ENCODE measurements at regions not wholly inside any gene's neighbourhood (a gene's known extent, or its start where the extent isn't known, plus 50 kb on each side); places are given as distances from the start of the nearest gene placed in this dataset.

DNA sequence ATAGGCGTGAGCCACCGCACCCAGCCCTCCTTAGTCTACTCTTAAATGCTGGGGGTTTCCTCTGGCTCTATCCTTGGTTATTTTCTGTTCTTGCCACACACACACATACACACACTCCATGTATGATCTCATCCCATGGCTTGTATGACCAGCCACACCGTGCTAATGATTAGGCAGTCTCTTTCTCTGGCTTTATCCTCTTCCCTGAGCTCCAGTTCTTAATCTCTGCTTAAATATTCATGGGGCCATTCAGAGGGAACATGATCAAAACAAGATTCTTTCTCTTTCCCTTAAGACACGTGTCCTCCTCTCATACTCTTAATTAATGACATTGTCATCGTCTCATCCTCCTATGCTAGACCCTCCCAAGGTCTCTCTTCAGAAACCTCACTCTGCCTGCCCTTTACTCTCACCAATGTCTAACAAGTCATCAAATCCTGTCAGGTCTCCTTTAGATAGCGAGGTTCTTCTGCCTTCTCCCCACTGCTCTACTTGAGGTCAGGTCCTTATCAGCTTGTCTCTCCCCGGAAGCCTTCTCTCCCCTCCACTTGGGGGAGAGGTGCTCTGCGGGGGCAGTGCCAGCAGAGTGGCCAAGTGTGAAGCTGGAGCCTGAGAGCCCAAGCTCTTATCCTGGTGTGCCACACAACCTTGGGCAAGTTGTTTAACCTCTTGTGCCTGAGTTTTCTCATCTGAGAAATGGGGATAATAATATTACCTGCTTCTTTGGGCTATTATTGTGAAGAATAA is 83.0 kb upstream of the GNG12 start:
- 19% methylated on average over 8 of the region's 8 CpGs for WGBS (ENCODE audit: low lambda C conversion rate)
- CTCF ChIA-PET (ENCODE audit: low intra/inter-chr PET ratio, low total read pairs) = no interaction called here
- POLR2A ChIA-PET = no interaction called here

More for the DNA sequence above, 83.0 kb upstream of the GNG12 start:
- DNase-seq (ENCODE audit: low spot score) (no peak), FAIRE-seq (no peak), ATAC-seq (no peak)
- no peak overlapping the region for H2AFZ ChIP-seq (ENCODE audit: low read length)
- H3K36me3 ChIP-seq (replicated peaks in 1 of 2; ENCODE audit: control insufficient read depth in 1 of 2, insufficient read depth in 2 of 2, low read length in 2 of 2) = no peaks in the 10 kb centered on the region
- H3K4me2 ChIP-seq (ENCODE audit: low read depth, low read length) = no peak overlapping the region
- TF ChIP-seq ZIK1 (CRISPR knock-in tag; IDR thresholded peaks at IDR 0.05; ENCODE audit: borderline replicate concordance, low read depth) = no peak
- TF ChIP-seq, protein P1, sequence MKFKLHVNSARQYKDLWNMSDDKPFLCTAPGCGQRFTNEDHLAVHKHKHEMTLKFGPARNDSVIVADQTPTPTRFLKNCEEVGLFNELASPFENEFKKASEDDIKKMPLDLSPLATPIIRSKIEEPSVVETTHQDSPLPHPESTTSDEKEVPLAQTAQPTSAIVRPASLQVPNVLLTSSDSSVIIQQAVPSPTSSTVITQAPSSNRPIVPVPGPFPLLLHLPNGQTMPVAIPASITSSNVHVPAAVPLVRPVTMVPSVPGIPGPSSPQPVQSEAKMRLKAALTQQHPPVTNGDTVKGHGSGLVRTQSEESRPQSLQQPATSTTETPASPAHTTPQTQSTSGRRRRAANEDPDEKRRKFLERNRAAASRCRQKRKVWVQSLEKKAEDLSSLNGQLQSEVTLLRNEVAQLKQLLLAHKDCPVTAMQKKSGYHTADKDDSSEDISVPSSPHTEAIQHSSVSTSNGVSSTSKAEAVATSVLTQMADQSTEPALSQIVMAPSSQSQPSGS (CRISPR knock-in tag; IDR thresholded peaks at IDR 0.05) = no peak
- no peak for TF ChIP-seq GABPA (IDR thresholded peaks at IDR 0.05; ENCODE audit: low read depth, low read length)
- no peak for TF ChIP-seq GABPA (CRISPR knock-in tag; IDR thresholded peaks at IDR 0.05; ENCODE audit: low read depth)
- no peak for TF ChIP-seq GFI1 (CRISPR knock-in tag; IDR thresholded peaks at IDR 0.05; ENCODE audit: borderline replicate concordance)
- TF ChIP-seq, protein P2, sequence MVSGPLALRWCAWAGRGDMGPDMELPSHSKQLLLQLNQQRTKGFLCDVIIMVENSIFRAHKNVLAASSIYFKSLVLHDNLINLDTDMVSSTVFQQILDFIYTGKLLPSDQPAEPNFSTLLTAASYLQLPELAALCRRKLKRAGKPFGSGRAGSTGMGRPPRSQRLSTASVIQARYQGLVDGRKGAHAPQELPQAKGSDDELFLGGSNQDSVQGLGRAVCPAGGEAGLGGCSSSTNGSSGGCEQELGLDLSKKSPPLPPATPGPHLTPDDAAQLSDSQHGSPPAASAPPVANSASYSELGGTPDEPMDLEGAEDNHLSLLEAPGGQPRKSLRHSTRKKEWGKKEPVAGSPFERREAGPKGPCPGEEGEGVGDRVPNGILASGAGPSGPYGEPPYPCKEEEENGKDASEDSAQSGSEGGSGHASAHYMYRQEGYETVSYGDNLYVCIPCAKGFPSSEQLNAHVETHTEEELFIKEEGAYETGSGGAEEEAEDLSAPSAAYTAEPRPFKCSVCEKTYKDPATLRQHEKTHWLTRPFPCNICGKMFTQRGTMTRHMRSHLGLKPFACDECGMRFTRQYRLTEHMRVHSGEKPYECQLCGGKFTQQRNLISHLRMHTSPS (CRISPR knock-in tag; IDR thresholded peaks at IDR 0.05; ENCODE audit: low read depth) = no peak
- no peak for TF ChIP-seq YY1 (IDR thresholded peaks at IDR 0.05; ENCODE audit: insufficient read depth, insufficient replicate concordance, low read depth, low read length)
- TF ChIP-seq, protein P3, sequence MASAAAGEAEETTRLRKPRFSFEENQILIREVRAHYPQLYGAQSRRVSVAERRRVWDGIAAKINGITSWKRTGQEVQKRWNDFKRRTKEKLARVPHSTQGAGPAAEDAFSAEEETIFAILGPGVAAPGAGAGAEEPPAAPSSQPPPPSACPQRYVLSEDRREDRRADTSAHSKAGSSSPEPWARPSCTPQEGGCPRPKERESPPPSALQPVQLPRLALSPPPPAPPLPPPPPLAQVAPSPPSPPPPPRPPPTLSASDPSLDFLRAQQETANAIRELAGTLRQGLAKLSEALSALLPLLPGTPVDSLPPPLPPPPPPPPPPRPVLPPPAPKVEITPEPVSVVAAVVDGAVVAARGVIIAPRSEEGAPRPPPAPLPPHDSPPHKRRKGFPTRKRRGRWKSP (CRISPR knock-in tag; IDR thresholded peaks at IDR 0.05) = no peak
- TF ChIP-seq, protein P4, sequence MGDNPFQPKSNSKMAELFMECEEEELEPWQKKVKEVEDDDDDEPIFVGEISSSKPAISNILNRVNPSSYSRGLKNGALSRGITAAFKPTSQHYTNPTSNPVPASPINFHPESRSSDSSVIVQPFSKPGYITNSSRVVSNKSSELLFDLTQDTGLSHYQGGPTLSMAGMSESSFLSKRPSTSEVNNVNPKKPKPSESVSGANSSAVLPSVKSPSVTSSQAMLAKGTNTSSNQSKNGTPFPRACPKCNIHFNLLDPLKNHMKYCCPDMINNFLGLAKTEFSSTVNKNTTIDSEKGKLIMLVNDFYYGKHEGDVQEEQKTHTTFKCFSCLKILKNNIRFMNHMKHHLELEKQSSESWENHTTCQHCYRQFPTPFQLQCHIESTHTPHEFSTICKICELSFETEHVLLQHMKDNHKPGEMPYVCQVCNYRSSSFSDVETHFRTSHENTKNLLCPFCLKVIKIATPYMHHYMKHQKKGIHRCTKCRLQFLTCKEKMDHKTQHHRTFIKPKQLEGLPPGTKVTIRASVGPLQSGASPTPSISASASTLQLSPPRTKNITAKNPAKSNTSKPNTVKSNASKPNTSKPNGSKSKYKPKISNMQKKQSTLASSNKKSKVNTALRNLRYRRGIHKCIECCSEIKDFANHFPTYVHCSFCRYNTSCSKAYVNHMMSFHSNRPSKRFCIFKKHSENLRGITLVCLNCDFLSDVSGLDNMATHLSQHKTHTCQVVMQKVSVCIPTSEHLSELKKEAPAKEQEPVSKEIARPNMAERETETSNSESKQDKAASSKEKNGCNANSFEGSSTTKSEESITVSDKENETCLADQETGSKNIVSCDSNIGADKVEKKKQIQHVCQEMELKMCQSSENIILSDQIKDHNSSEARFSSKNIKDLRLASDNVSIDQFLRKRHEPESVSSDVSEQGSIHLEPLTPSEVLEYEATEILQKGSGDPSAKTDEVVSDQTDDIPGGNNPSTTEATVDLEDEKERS (CRISPR knock-in tag; IDR thresholded peaks at IDR 0.05) = no peak
- TF ChIP-seq HDAC2 (CRISPR knock-in tag; IDR thresholded peaks at IDR 0.05) = no peak
- no peaks in the 10 kb centered on the region for H3K79me2 ChIP-seq (ENCODE audit: insufficient read depth, low read length)
- no TSS peak for BruUV-seq (replicated peaks)
- H3K9ac ChIP-seq (ENCODE audit: insufficient read depth, low read depth, low read length) = no peak overlapping the region
- no peaks in the 10 kb centered on the region for H3K4me1 ChIP-seq (ENCODE audit: insufficient read depth, low read length)
- H3K27ac ChIP-seq (ENCODE audit: extremely low read length, insufficient read depth, low read length) = no peak overlapping the region
- intact Hi-C loops (cut with micrococcal nuclease; ENCODE audit: unreplicated experiment) (no loop called here), in situ Hi-C loops (cut with HindIII; ENCODE audit: extremely low pct_ligation_motif_present, low pct_unique_long_range_greater_than_20kb) (no loop called here)
- no peaks in the 10 kb centered on the region for H3K9me3 ChIP-seq (ENCODE audit: low read length)
- peaks cover 0 to 1% of the 10 kb centered on the region in 2 experiments; a peak in 1 of 5 replicates for H3K27me3 ChIP-seq (ENCODE audit: control insufficient read depth in 1 of 2, insufficient read depth in 2 of 2, low read length in 2 of 2)
- H3K4me3 ChIP-seq (replicated peaks in 1 of 3; ENCODE audit: insufficient read depth in 1 of 3, low read depth in 2 of 3, low read length in 3 of 3) = no peak overlapping the region
- H4K20me1 ChIP-seq (ENCODE audit: insufficient read depth, low read length) = no peaks in the 10 kb centered on the region
